Left ventricle myocardium inferior (tissue), 1 donor: ENCODE measurements at regions not wholly inside any gene's neighbourhood (a gene's known extent, or its start where the extent isn't known, plus 50 kb on each side); places are given as distances from the start of the nearest gene placed in this dataset.

ENCODE experiments used
- DNase-seq: peaks from one replicate; pipeline ENCODE4 v3.0.0-alpha.2; 2020
- H3K27ac ChIP-seq: fragments of 200-600 bp; replicated peaks from 2 replicates; pipeline ENCODE4 v1.8.0; 2021
- H3K27me3 ChIP-seq: fragments of 200-600 bp; 2 replicates; pipeline ENCODE4 v1.8.0; 2021; ENCODE audit warnings: low read depth
- H3K36me3 ChIP-seq: fragments of 200-600 bp; 2 replicates; pipeline ENCODE4 v1.8.0; 2021
- H3K4me1 ChIP-seq: fragments of 200-600 bp; 2 replicates; pipeline ENCODE4 v1.8.0; 2021
- H3K4me3 ChIP-seq: fragments of 200-600 bp; 2 replicates; pipeline ENCODE4 v1.8.0; 2021; ENCODE audit warnings: mild to moderate bottlenecking, moderate library complexity
- H3K9me3 ChIP-seq: fragments of 200-600 bp; replicated peaks from 2 replicates; pipeline ENCODE4 v1.8.0; 2021
- intact Hi-C: fragments of 100-400 bp; cut with micrococcal nuclease; formaldehyde crosslinking; loops from one replicate; pipeline ENCODE4 v1.11.0; 2022
- TF ChIP-seq, protein P1 (sequence below): fragments of 200-600 bp; IDR thresholded peaks from 2 replicates; pipeline ENCODE4 v1.8.0; 2021; ENCODE audit warnings: antibody characterized with exemption, mild to moderate bottlenecking, borderline replicate concordance
- donor health status: DM: no; HTN: yes; CAD: no; lungs with severe emphysema.

DNA sequence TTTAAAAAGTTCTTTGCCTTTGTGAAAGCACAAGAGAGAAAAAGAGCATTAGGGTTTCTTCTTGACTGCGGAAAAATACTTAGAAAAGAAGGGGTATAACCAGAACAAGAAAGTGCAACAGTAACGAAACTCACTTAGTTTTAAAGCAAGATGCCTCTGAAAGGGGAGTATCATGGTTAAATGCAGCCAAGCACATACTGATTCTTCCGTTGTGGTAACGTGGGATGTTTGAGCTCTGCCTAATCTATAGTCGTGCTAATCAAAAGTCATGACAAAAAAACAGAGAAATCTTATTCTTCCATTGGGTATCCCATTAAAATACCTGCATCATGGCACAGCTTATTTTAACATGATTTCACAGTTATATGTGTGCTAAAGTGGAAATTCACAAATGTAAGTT, 187.8 kb upstream of the LRFN5 start:
- no peak overlapping the region for H3K27ac ChIP-seq
- no peak overlapping the region for H3K4me3 ChIP-seq
- H3K4me1 ChIP-seq, result no peaks in the 10 kb centered on the region
- DNase-seq, result no peak
- H3K27me3 ChIP-seq, result no peaks in the 10 kb centered on the region
- peaks cover 3% of the 10 kb centered on the region for H3K9me3 ChIP-seq
- intact Hi-C loops, result no loop called here
- no peaks in the 10 kb centered on the region for H3K36me3 ChIP-seq
- TF ChIP-seq, protein P1, sequence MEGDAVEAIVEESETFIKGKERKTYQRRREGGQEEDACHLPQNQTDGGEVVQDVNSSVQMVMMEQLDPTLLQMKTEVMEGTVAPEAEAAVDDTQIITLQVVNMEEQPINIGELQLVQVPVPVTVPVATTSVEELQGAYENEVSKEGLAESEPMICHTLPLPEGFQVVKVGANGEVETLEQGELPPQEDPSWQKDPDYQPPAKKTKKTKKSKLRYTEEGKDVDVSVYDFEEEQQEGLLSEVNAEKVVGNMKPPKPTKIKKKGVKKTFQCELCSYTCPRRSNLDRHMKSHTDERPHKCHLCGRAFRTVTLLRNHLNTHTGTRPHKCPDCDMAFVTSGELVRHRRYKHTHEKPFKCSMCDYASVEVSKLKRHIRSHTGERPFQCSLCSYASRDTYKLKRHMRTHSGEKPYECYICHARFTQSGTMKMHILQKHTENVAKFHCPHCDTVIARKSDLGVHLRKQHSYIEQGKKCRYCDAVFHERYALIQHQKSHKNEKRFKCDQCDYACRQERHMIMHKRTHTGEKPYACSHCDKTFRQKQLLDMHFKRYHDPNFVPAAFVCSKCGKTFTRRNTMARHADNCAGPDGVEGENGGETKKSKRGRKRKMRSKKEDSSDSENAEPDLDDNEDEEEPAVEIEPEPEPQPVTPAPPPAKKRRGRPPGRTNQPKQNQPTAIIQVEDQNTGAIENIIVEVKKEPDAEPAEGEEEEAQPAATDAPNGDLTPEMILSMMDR, result no peak

DNA sequence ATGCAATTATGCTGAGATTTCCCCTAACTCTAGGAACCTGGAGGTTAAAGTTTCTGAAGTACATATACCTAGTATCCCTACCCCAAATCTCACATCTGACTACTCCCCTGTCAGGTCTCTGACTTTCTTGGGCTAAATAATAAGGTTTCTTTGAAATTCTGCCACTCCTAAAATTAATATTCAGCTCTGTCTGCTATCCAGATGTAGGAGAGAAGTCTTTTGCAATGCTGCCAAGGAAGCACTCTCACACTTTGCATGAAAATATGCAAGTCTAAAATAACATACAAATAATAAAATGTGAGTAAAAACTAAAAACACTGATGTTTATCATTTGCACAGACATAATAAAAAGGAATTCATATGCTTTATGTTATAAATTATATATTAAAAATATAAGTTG, 196.9 kb upstream of the LRFN5 start:
- TF ChIP-seq, protein P1, result no peak
- H3K4me1 ChIP-seq, result no peaks in the 10 kb centered on the region
- no peaks in the 10 kb centered on the region for H3K27me3 ChIP-seq
- DNase-seq, result no peak
- no peak overlapping the region for H3K27ac ChIP-seq
- H3K36me3 ChIP-seq, result no peaks in the 10 kb centered on the region
- intact Hi-C loops, result no loop called here
- H3K9me3 ChIP-seq, result no peaks in the 10 kb centered on the region
- H3K4me3 ChIP-seq, result no peak overlapping the region

DNA sequence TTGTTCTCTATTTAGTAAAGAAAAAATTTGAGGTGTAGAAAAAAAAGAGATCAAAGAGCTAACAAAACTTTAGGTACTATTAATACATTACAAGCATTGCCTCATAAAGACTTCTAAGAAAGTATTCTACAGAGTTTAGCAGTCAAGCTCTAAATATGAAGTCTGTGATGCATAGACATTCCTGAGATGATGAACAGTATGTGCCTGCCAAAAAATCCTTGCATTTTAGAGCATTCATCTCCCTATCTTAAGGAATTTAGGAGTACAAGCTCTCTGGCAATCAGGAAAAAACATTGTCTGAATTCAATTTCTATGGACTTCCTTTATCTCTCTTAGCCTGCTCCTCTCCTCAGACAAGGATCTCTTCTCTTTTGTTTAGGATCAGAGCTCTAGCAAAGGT, 202.6 kb upstream of the LRFN5 start:
- intact Hi-C loops, result no loop called here
- Histone ChIP-seq H3K27me3 (no peaks in the 10 kb centered on the region), H3K9me3 (no peaks in the 10 kb centered on the region), H3K4me3 (no peak overlapping the region), H3K27ac (no peak overlapping the region), H3K36me3 (no peaks in the 10 kb centered on the region), H3K4me1 (no peaks in the 10 kb centered on the region)
- TF ChIP-seq, protein P1, result no peak
- DNase-seq, result no peak

DNA sequence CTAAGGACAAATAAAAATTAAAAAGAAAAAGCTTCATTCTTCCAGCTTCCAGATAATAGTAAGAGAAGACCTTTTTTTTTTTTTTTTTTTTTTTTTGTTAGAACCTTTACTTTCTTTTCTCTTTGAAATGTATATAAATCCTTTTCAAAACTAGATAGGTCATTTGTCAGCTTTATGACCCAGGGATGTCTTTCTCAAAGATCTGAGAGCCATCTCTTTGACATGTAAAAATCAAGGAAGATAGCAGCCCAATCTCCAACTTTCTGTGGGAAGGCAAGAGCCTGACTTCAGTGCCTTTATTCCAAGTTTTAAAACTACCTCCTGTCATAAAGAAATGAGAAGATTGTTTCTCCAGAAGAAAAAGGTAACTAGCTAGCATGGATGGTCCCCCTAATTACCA, 203.3 kb upstream of the LRFN5 start:
- intact Hi-C loops, result no loop called here
- Histone ChIP-seq H3K4me3 (no peak overlapping the region), H3K36me3 (no peaks in the 10 kb centered on the region), H3K27me3 (no peaks in the 10 kb centered on the region), H3K27ac (no peak overlapping the region), H3K4me1 (no peaks in the 10 kb centered on the region), H3K9me3 (no peaks in the 10 kb centered on the region)
- no peak for DNase-seq
- TF ChIP-seq, protein P1, result no peak

DNA sequence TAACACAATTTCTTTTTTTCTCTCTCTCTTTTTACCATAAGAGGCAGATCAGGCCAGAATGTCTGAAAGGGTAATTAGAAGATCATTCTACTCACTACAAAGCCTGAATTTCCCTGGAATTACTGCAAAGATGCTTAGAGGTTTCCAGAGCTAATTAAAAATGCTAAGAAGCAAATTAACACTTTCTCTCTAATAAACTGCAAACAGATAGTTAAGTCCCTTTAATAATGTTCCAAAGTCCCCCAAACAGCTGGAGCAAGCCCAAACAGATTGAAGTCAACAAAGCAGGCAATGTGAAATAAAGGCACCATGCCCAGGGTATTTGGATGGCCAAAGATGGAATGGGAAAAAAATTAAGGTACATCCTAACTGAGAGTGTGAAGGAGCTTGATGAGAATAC, 208.8 kb upstream of the LRFN5 start:
- intact Hi-C loops, result no loop called here
- TF ChIP-seq, protein P1, result no peak

DNA sequence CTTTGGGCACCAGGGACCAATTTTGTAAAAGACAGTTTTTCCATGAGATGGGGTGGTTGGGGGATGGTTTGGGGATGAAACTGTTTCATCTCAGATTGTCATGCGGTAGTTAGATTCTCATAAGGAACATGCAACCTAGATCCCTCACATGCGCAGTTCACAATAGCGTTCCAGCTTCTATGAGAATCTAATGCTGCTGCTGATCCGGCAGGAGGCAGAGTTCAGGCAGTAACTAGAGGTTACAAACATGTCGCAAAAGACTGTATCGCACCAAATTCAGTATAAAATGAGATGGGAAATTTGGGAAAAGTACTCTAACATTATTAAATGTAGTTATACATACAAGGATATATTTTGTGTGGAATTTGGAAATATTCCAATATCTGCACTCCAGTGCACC, 213.2 kb upstream of the LRFN5 start:
- Histone ChIP-seq H3K27ac (no peak overlapping the region), H3K4me3 (no peak overlapping the region), H3K36me3 (no peaks in the 10 kb centered on the region), H3K9me3 (no peaks in the 10 kb centered on the region), H3K4me1 (no peaks in the 10 kb centered on the region), H3K27me3 (no peaks in the 10 kb centered on the region)
- intact Hi-C loops, result no loop called here
- no peak for DNase-seq
- TF ChIP-seq, protein P1, result no peak

More for the DNA sequence above, 208.8 kb upstream of the LRFN5 start:
- no peak overlapping the region for H3K27ac ChIP-seq
- H3K27me3 ChIP-seq, result no peaks in the 10 kb centered on the region
- H3K9me3 ChIP-seq, result no peaks in the 10 kb centered on the region
- no peak for DNase-seq
- no peaks in the 10 kb centered on the region for H3K36me3 ChIP-seq
- H3K4me1 ChIP-seq, result no peaks in the 10 kb centered on the region
- H3K4me3 ChIP-seq, result no peak overlapping the region
